Stomach (tissue), 8 donors: ENCODE measurements at regions not wholly inside any gene's neighbourhood (a gene's known extent, or its start where the extent isn't known, plus 50 kb on each side); places are given as distances from the start of the nearest gene placed in this dataset.
"Not testable (repeated sequence)": the region's sequence is repeated elsewhere in the genome, so short reads cannot be mapped to it uniquely, and the experiment has no call there.

Experiments used
- DNase-seq, 2 donors: peaks; one replicate each; pipeline versions ENCODE4 v3.0.0 to v3.0.0-alpha.2; 2013 to 2019
- H3K27ac ChIP-seq, 5 donors: fragments of 200-600 bp in 4 of 5; sonication (generic) in 4 of 5; one replicate each; pipeline ENCODE4 v1.5.1; 2013 to 2019; ENCODE audit warnings: mild to moderate bottlenecking in 1 of 5, moderate library complexity in 1 of 5
- H3K27me3 ChIP-seq, 3 donors: fragments of 200-600 bp; sonication (generic); one replicate each; pipeline ENCODE4 v1.5.1; 2017 to 2019; ENCODE audit warnings: mixed run types in 1 of 3
- H3K36me3 ChIP-seq, 4 donors: fragments of 200-600 bp; sonication (generic); 1 replicate in 3 of 4; 2 replicates in 1 of 4; pipeline ENCODE4 v1.5.1; 2016 to 2019
- H3K4me1 ChIP-seq, 4 donors: fragments of 200-600 bp; sonication (generic); one replicate each; pipeline ENCODE4 v1.5.1; 2016 to 2019
- H3K4me3 ChIP-seq, 4 donors: fragments of 200-600 bp; sonication (generic) in 3 of 4; one replicate each; pipeline ENCODE4 v1.5.1; 2016 to 2019; ENCODE audit warnings: mild to moderate bottlenecking in 1 of 4
- H3K9me3 ChIP-seq, 4 donors: fragments of 200-600 bp; sonication (generic); one replicate each; pipeline ENCODE4 v1.5.1; 2016 to 2019
- CTCF ChIP-seq, 7 experiments: fragments of 450-650 bp in 4 of 7; fragments of 200-600 bp in 3 of 7; sonication (generic) in 3 of 7; IDR thresholded peaks; one replicate each; pipeline ENCODE4 v1.5.1; 2016 to 2019; ENCODE audit warnings: antibody characterized with exemption in 7 of 7, control low read depth in 2 of 7, mild to moderate bottlenecking in 1 of 7
- EP300 ChIP-seq: sonication (generic); formaldehyde crosslinking; IDR thresholded peaks from one replicate; pipeline ENCODE4 v1.6.1; 2017; ENCODE audit warnings: antibody characterized with exemption
- POLR2A ChIP-seq, 4 donors: fragments of 450-650 bp; IDR thresholded peaks; one replicate each; pipeline ENCODE4 v1.6.1; 2016; ENCODE audit warnings: antibody characterized with exemption in 4 of 4, control low read depth in 2 of 4, mild to moderate bottlenecking in 1 of 4, moderate library complexity in 1 of 4
- POLR2AphosphoS5 ChIP-seq, 3 donors: sonication (generic); formaldehyde crosslinking; IDR thresholded peaks; one replicate each; pipeline ENCODE4 v1.6.1; 2016; ENCODE audit warnings: antibody characterized with exemption in 3 of 3
- WGBS, 5 donors: extraction: QIAGEN DNeasy Blood & Tissue Kit in 3 of 5; methylation state at CpG; one replicate each; pipeline versions ENCODE4 v1.1.5 to v1.1.7; 2013 to 2018; 5-methylcytosine and 5-hydroxymethylcytosine counted together
- intact Hi-C: fragments of 100-400 bp; cut with DNase I; formaldehyde crosslinking; loops from one replicate; pipeline ENCODE4 v1.15.1; 2023; ENCODE audit warnings: low total_unique reads
- donor health status: healthy with polysubstance abuse.
- donor health status: Bipolar disorder and iron deficiency.
- donor health status: healthy.

DNA sequence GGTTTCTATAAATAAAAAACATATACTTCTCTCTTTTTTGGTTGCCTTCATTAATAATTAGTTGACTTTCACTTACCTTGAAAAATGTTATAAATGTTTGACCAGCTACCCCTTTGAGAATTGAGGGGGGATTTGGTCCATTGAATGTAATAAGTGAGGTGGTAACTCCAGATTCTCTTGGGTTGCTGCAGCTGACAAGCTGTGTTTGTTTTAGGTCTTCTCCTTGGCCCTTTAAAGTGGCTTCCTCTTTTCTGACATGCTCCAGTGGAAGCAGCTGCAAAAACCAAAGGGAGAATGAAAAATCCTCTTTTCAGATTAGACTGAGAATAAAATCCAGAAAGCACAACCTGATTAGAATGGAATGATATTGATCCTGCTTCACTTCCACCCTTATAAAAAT lies 410.5 kb downstream of the TMEM38B start:
- DNase-seq, result no peak
- intact Hi-C loops, result no loop called here
- Histone ChIP-seq H3K27me3 (no peaks in the 10 kb centered on the region), H3K36me3 (no peaks in the 10 kb centered on the region), H3K9me3 (peaks cover 0 to 6% (median 0%) of the 10 kb centered on the region in 4 donors), H3K27ac (no peak overlapping the region), H3K4me1 (no peaks in the 10 kb centered on the region), H3K4me3 (no peak overlapping the region)
- TF ChIP-seq CTCF (IDR thresholded peaks at IDR 0.05), result no peak
- no peak for TF ChIP-seq EP300
- no peak for TF ChIP-seq POLR2AphosphoS5 (IDR thresholded peaks at IDR 0.05)
- TF ChIP-seq POLR2A (IDR thresholded peaks at IDR 0.05), result no peak

DNA sequence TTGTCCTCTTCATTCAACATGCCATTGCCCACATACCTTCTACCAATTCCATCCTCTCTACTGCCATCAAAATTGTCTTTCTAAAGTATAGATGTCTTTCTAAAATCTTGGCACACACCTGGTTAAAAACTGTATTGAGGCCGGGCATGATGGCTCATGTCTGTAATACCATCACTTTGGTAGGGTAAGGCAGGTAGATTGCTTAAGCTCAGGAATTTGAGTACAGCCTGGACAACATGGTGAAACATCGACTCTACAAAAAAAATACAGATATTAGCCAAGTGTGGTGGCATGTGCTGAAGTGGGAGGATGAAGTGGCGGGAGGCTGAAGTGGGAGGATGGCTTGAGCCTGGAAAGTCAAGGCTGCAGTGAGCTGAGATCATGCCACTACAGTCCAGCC lies 412.1 kb downstream of the TMEM38B start:
- 86 to 92% (median 91%) methylated on average over 3 of the region's 3 CpGs for WGBS, 5 donors
- no peaks in the 10 kb centered on the region for H3K36me3 ChIP-seq
- no peak for TF ChIP-seq CTCF (IDR thresholded peaks at IDR 0.05)
- no peak for TF ChIP-seq POLR2A (IDR thresholded peaks at IDR 0.05)
- TF ChIP-seq POLR2AphosphoS5 (IDR thresholded peaks at IDR 0.05), result no peak
- no peak for TF ChIP-seq EP300
- intact Hi-C loops, result no loop called here
- peaks cover 0 to 6% (median 0%) of the 10 kb centered on the region in 4 donors for H3K9me3 ChIP-seq
- no peaks in the 10 kb centered on the region for H3K27me3 ChIP-seq
- H3K27ac ChIP-seq, result no peak overlapping the region
- DNase-seq, result no peak
- H3K4me1 ChIP-seq, result no peaks in the 10 kb centered on the region
- H3K4me3 ChIP-seq, result no peak overlapping the region

DNA sequence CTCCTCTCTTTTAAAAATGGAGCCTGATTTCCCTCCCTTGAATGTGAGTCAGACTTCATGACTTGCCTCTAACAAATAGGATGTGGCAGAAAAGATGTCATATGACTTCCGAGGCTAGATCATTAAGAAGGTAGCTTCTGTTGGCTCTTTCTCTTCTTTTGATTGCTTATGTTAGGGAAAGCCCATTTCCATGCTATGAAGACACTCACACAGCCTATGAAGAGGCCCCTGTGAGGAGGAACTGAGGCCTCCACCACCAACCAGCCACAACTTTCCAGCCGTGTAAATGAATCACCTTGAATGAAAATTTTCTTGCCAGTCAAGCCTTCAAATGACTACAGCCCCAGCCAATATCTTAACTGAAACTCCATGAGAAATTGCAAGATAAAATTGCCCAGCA lies 413.4 kb downstream of the TMEM38B start:
- H3K4me1 ChIP-seq, result no peaks in the 10 kb centered on the region
- TF ChIP-seq EP300 (no peak), POLR2AphosphoS5 (IDR thresholded peaks at IDR 0.05) (no peak), CTCF (IDR thresholded peaks at IDR 0.05) (no peak), POLR2A (IDR thresholded peaks at IDR 0.05) (no peak)

DNA sequence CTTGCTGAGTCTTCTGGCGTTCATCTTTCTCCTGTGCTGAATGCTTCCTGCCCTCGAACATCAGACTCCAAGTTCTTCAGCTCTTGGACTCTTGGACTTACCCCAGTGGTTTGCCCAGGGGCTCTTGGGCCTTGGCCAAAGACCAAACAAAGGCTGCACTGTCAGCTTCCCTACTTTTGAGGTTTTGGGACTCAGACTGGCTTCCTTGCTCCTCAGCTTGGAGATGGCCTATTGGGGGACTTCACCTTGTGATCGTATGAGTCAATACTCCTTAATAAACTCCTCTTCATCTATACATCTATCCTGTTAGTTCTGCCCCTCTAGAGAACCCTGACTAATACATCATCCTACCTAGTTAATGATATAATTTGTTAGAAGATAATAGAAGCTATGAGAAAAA lies 415.4 kb downstream of the TMEM38B start:
- intact Hi-C loops, H3K4me1 ChIP-seq, H3K36me3 ChIP-seq, H3K27ac ChIP-seq, H3K27me3 ChIP-seq, H3K9me3 ChIP-seq, DNase-seq, H3K4me3 ChIP-seq: not testable (repeated sequence)
- WGBS, 5 donors, result 55 to 78% (median 72%) methylated on average over 3 of the region's 3 CpGs

More for the DNA sequence above, 413.4 kb downstream of the TMEM38B start:
- Histone ChIP-seq H3K9me3 (peaks cover 0 to 6% (median 0%) of the 10 kb centered on the region in 4 donors), H3K27ac (no peak overlapping the region), H3K4me3 (no peak overlapping the region), H3K36me3 (no peaks in the 10 kb centered on the region), H3K27me3 (no peaks in the 10 kb centered on the region)
- intact Hi-C loops, result no loop called here
- no peak for DNase-seq
- 39 to 75% (median 39%) methylated on average over 2 of the region's 2 CpGs for WGBS, 5 donors

- H3K27ac ChIP-seq, result no peak overlapping the region
- intact Hi-C loops, result no loop called here
- peaks cover 0 to 6% (median 0%) of the 10 kb centered on the region in 4 donors for H3K9me3 ChIP-seq
- H3K27me3 ChIP-seq, result no peaks in the 10 kb centered on the region
- TF ChIP-seq EP300, result no peak
- TF ChIP-seq POLR2AphosphoS5 (IDR thresholded peaks at IDR 0.05), result no peak
- DNase-seq, result no peak
- H3K36me3 ChIP-seq, result no peaks in the 10 kb centered on the region
- no peak overlapping the region for H3K4me3 ChIP-seq
- WGBS, 5 donors, result 88 to 98% (median 93%) methylated on average over 2 of the region's 2 CpGs
- no peaks in the 10 kb centered on the region for H3K4me1 ChIP-seq
Measured at GRCh38 chr9:106110483-106110882, 416.1 kb downstream of the TMEM38B start.
